KMS-11 (cell line): ENCODE measurements at regions not wholly inside any gene's neighbourhood (a gene's known extent, or its start where the extent isn't known, plus 50 kb on each side); places are given as distances from the start of the nearest gene placed in this dataset.

ENCODE experiments used
- H2AFZ ChIP-seq: fragments of 200-600 bp; sonication (generic); 2 replicates; pipeline ENCODE4 v1.6.1; 2016; ENCODE audit warnings: antibody characterized with exemption, mixed run types, low read depth
- H3K27ac ChIP-seq: fragments of 200-600 bp; sonication (generic); 2 replicates; pipeline ENCODE4 v1.6.1; 2016; ENCODE audit warnings: mild to moderate bottlenecking, mixed run types
- H3K27me3 ChIP-seq: fragments of 200-600 bp; sonication (generic); 2 replicates; pipeline ENCODE4 v1.6.1; 2017; ENCODE audit warnings: mild to moderate bottlenecking, low read depth, mixed run types, moderate library complexity; ENCODE audit not compliant: insufficient read depth
- H3K36me3 ChIP-seq: fragments of 200-600 bp; sonication (generic); 2 replicates; pipeline ENCODE4 v1.6.1; 2017; ENCODE audit warnings: mild to moderate bottlenecking, mixed run types; ENCODE audit not compliant: insufficient read depth
- H3K4me1 ChIP-seq: fragments of 200-600 bp; sonication (generic); 2 replicates; pipeline ENCODE4 v1.6.1; 2016; ENCODE audit warnings: mild to moderate bottlenecking, low read depth, mixed run types; ENCODE audit not compliant: poor library complexity, severe bottlenecking
- H3K4me2 ChIP-seq: fragments of 200-600 bp; sonication (generic); 2 replicates; pipeline ENCODE4 v1.7.0; 2016; ENCODE audit warnings: mild to moderate bottlenecking, mixed run types
- H3K4me3 ChIP-seq: fragments of 200-600 bp; sonication (generic); IDR thresholded peaks from 2 replicates; pipeline ENCODE4 v1.6.1; 2017; ENCODE audit warnings: low read depth, low read length, mixed read lengths; ENCODE audit not compliant: insufficient read depth
- H3K79me2 ChIP-seq: fragments of 200-600 bp; sonication (generic); 2 replicates; pipeline ENCODE4 v1.6.1; 2016; ENCODE audit warnings: low read depth, mixed run types; ENCODE audit not compliant: insufficient read depth
- H3K9ac ChIP-seq: fragments of 200-600 bp; sonication (generic); 2 replicates; pipeline ENCODE4 v1.6.1; 2016; ENCODE audit warnings: mild to moderate bottlenecking, mixed run types
- H4K20me1 ChIP-seq: fragments of 200-600 bp; sonication (generic); 2 replicates; pipeline ENCODE4 v1.6.1; 2016; ENCODE audit warnings: mild to moderate bottlenecking, mixed run types; ENCODE audit not compliant: insufficient read depth
- CTCF ChIP-seq: fragments of 200-600 bp; sonication (generic); conservative IDR thresholded peaks from 2 replicates; pipeline ENCODE4 v1.6.1; 2017; ENCODE audit warnings: low read depth, mild to moderate bottlenecking, antibody characterized with exemption, low read length, moderate library complexity, mixed read lengths

- H3K4me1 ChIP-seq: peaks cover 22% of the 10 kb centered on the region
- H3K36me3 ChIP-seq: no peaks in the 10 kb centered on the region
- no peaks in the 10 kb centered on the region for H3K27me3 ChIP-seq
- no peak overlapping the region for H3K4me3 ChIP-seq
- no peak overlapping the region for H3K9ac ChIP-seq
- H3K27ac ChIP-seq: no peak overlapping the region
- TF ChIP-seq CTCF: no peak
- no peak overlapping the region for H2AFZ ChIP-seq
- H4K20me1 ChIP-seq: no peaks in the 10 kb centered on the region
- no peaks in the 10 kb centered on the region for H3K79me2 ChIP-seq
- H3K4me2 ChIP-seq: no peak overlapping the region
These were observed 70.6 kb upstream of the SERP2 start for GRCh38 chr13:44302940-44303575.

GRCh38 chr13:44303681-44304432 lies 69.8 kb upstream of the SERP2 start:
- H3K4me2 ChIP-seq: no peak overlapping the region
- no peaks in the 10 kb centered on the region for H3K27me3 ChIP-seq
- no peak for TF ChIP-seq CTCF
- H4K20me1 ChIP-seq: no peaks in the 10 kb centered on the region
- no peaks in the 10 kb centered on the region for H3K79me2 ChIP-seq
- H3K4me1 ChIP-seq: peaks cover 22% of the 10 kb centered on the region
- no peaks in the 10 kb centered on the region for H3K36me3 ChIP-seq
- no peak overlapping the region for H3K4me3 ChIP-seq
- H2AFZ ChIP-seq: no peak overlapping the region
- H3K27ac ChIP-seq: no peak overlapping the region
- H3K9ac ChIP-seq: no peak overlapping the region

GRCh38 chr13:44304433-44304725 lies 69.2 kb upstream of the SERP2 start:
- no peak overlapping the region for H3K4me3 ChIP-seq
- no peaks in the 10 kb centered on the region for H3K27me3 ChIP-seq
- no peak overlapping the region for H3K27ac ChIP-seq
- no peaks in the 10 kb centered on the region for H3K36me3 ChIP-seq
- TF ChIP-seq CTCF: no peak
- H3K79me2 ChIP-seq: no peaks in the 10 kb centered on the region
- H3K4me2 ChIP-seq: no peak overlapping the region
- no peak overlapping the region for H2AFZ ChIP-seq
- H3K4me1 ChIP-seq: peaks cover 22% of the 10 kb centered on the region
- no peaks in the 10 kb centered on the region for H4K20me1 ChIP-seq
- no peak overlapping the region for H3K9ac ChIP-seq

DNA sequence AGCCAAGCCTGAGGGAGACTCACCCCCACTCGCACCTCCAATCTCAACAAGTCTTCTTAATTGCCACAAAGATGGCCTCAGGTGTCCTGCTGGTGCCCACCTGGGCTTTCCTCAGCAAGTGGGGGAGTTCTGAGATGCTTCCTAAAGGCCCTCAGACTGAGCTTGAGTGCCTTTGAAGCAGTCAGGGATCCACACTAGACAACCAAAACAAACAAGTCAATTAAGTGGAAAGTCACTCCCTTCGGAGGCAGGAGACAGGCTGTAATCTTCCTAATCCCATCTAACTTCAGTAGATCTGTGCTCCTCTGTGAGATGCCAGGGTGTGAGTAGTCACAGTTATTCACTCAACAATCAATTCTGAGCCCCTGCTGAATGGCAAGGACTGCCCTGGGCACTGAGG lies 68.3 kb upstream of the SERP2 start:
- Histone ChIP-seq H3K4me3 (no peak overlapping the region), H3K4me2 (no peak overlapping the region), H3K4me1 (peaks cover 21% of the 10 kb centered on the region), H4K20me1 (no peaks in the 10 kb centered on the region), H3K36me3 (no peaks in the 10 kb centered on the region), H2AFZ (no peak overlapping the region), H3K27ac (no peak overlapping the region), H3K27me3 (no peaks in the 10 kb centered on the region), H3K79me2 (no peaks in the 10 kb centered on the region), H3K9ac (no peak overlapping the region)
- TF ChIP-seq CTCF: no peak
